OCI-LY7 (cell line): ENCODE measurements at regions not wholly inside any gene's neighbourhood (a gene's known extent, or its start where the extent isn't known, plus 50 kb on each side); places are given as distances from the start of the nearest gene placed in this dataset.

Source experiments
- BruUV-seq: library from RNA; stranded (reverse); fragments of 400-500 nt; replicated peaks from 2 replicates; lab custom pipeline; 2021; lab: Mats Ljungman, UMichigan
- CTCF ChIA-PET: fragments of 300-600 bp; sonication (Branson Sonifier 250); formaldehyde crosslinking; loops from one replicate; lab custom pipeline; 2022; ENCODE audit warnings: antibody characterized with exemption; ENCODE audit not compliant: unreplicated experiment; lab: Charles Lee
- POLR2A ChIA-PET: fragments of 300-600 bp; sonication (Branson Sonifier 250); formaldehyde crosslinking; loops from one replicate; lab custom pipeline; 2022; ENCODE audit warnings: antibody characterized with exemption; lab: Charles Lee
- DNase-seq: peaks from one replicate; pipeline ENCODE4 v3.0.0-alpha.2; 2015; ENCODE audit warnings: low spot score
- H2AFZ ChIP-seq: fragments of 200-600 bp; sonication (generic), shearing (Covaris generic); 2 replicates; pipeline ENCODE4 v1.6.1; 2014; ENCODE audit warnings: mild to moderate bottlenecking, antibody characterized with exemption, low read length, moderate library complexity
- H3K27ac ChIP-seq: fragments of 200-600 bp; sonication (generic); 2 replicates; pipeline ENCODE4 v1.5.1; 2014; ENCODE audit warnings: mixed run types, low read depth, mild to moderate bottlenecking, moderate library complexity, low read length, inconsistent platforms; ENCODE audit not compliant: poor library complexity, severe bottlenecking
- H3K36me3 ChIP-seq: fragments of 200-600 bp; sonication (generic); 2 replicates; pipeline ENCODE4 v1.6.1; 2014; ENCODE audit warnings: mild to moderate bottlenecking, antibody characterized with exemption, low read length, moderate library complexity, mixed read lengths; ENCODE audit not compliant: insufficient read depth
- H3K4me1 ChIP-seq: fragments of 200-600 bp; sonication (generic); 2 replicates; pipeline ENCODE4 v1.5.1; 2014; ENCODE audit warnings: mild to moderate bottlenecking, low read length; ENCODE audit not compliant: insufficient read depth, poor library complexity, severe bottlenecking
- H3K4me2 ChIP-seq: fragments of 200-600 bp; sonication (generic); 2 replicates; pipeline ENCODE4 v1.6.1; 2014; ENCODE audit warnings: mild to moderate bottlenecking, low read length
- H3K4me3 ChIP-seq: fragments of 200-600 bp; sonication (generic); 2 replicates; pipeline ENCODE4 v1.5.1; 2014; ENCODE audit warnings: mild to moderate bottlenecking, low read depth, low read length; ENCODE audit not compliant: poor library complexity, severe bottlenecking
- H3K79me2 ChIP-seq: fragments of 200-600 bp; sonication (generic); 2 replicates; pipeline ENCODE4 v1.6.1; 2016; ENCODE audit warnings: low read depth, mild to moderate bottlenecking, low read length, moderate library complexity, mixed read lengths; ENCODE audit not compliant: insufficient read depth
- H3K9me2 ChIP-seq: fragments of 200-600 bp; sonication (generic); 2 replicates; pipeline ENCODE4 v1.6.1; 2016; ENCODE audit warnings: mild to moderate bottlenecking, low read length, mixed read lengths; ENCODE audit not compliant: insufficient read depth
- H3K9me3 ChIP-seq: fragments of 200-600 bp; sonication (generic); 2 replicates; pipeline ENCODE4 v1.6.1; 2014; ENCODE audit warnings: mild to moderate bottlenecking, mixed run types, low read length, mixed read lengths
- H4K20me1 ChIP-seq: fragments of 200-600 bp; sonication (generic); 2 replicates; pipeline ENCODE4 v1.6.1; 2014; ENCODE audit warnings: mild to moderate bottlenecking, antibody characterized with exemption, low read length, moderate library complexity, mixed read lengths; ENCODE audit not compliant: insufficient read depth
- CTCF ChIP-seq: fragments of 200-600 bp; sonication (generic); conservative IDR thresholded peaks from 2 replicates; pipeline ENCODE4 v1.5.1; 2014; ENCODE audit warnings: mild to moderate bottlenecking, antibody characterized with exemption, low read length, moderate library complexity, mixed read lengths
- EZH2phosphoT487 ChIP-seq: fragments of 200-600 bp; sonication (generic); IDR thresholded peaks from 2 replicates; pipeline ENCODE4 v1.6.1; 2018; ENCODE audit warnings: low read depth, borderline replicate concordance, mild to moderate bottlenecking, mixed run types, antibody characterized with exemption, low read length, moderate library complexity, mixed read lengths
- intact Hi-C: fragments of 100-400 bp; cut with micrococcal nuclease; formaldehyde crosslinking; loops from one replicate; pipeline ENCODE4 v1.10.0; 2022; ENCODE audit not compliant: unreplicated experiment

GRCh38 chr16:54808890-54809289, 121.8 kb upstream of the IRX5 start:
- BruUV-seq, result no TSS peak
- POLR2A ChIA-PET, result interaction anchor here (0.7 kb wide), 1 partner anchor 122 kb away, joined by 3 read pairs; the partner anchor contains the start of gene IRX5

GRCh38 chr16:54806881-54807360, 123.7 kb upstream of the IRX5 start:
- no TSS peak for BruUV-seq
- ChIA-PET CTCF (interaction anchor here (0.5 kb wide), 1 partner anchor 641 kb away, joined by 3 read pairs; no protein-coding TSS in a partner anchor), POLR2A (interaction anchor here (0.6 to 1.2 kb wide), 2 partner anchors 25 to 149 kb away, joined by 3 to 4 read pairs; no protein-coding TSS in a partner anchor)
- no peaks in the 10 kb centered on the region for H3K79me2 ChIP-seq
- H3K4me1 ChIP-seq, result no peaks in the 10 kb centered on the region
- intact Hi-C loops, result no loop called here
- H3K36me3 ChIP-seq, result no peaks in the 10 kb centered on the region
- no peak for DNase-seq
- no peak for TF ChIP-seq EZH2phosphoT487
- TF ChIP-seq CTCF, result no peak
- H4K20me1 ChIP-seq, result no peaks in the 10 kb centered on the region
- H2AFZ ChIP-seq, result no peak overlapping the region
- no peaks in the 10 kb centered on the region for H3K9me2 ChIP-seq
- H3K27ac ChIP-seq, result no peak overlapping the region
- no peaks in the 10 kb centered on the region for H3K9me3 ChIP-seq
- no peak overlapping the region for H3K4me3 ChIP-seq
- no peak overlapping the region for H3K4me2 ChIP-seq

More at GRCh38 chr16:54808890-54809289, 121.8 kb upstream of the IRX5 start:
- Histone ChIP-seq H3K4me1 (no peaks in the 10 kb centered on the region), H3K36me3 (no peaks in the 10 kb centered on the region), H3K4me3 (no peak overlapping the region), H4K20me1 (no peaks in the 10 kb centered on the region), H2AFZ (no peak overlapping the region), H3K9me3 (no peaks in the 10 kb centered on the region), H3K4me2 (no peak overlapping the region), H3K79me2 (no peaks in the 10 kb centered on the region), H3K27ac (no peak overlapping the region), H3K9me2 (no peaks in the 10 kb centered on the region)
- DNase-seq, result no peak
- CTCF ChIA-PET, result no interaction called here
- intact Hi-C loops, result no loop called here
- TF ChIP-seq EZH2phosphoT487, result no peak
- TF ChIP-seq CTCF, result no peak

- intact Hi-C loops, result no loop called here
- no peak for DNase-seq
- no TSS peak for BruUV-seq
- Histone ChIP-seq H3K36me3 (no peaks in the 10 kb centered on the region), H3K9me3 (no peaks in the 10 kb centered on the region), H3K4me3 (no peak overlapping the region), H3K9me2 (no peaks in the 10 kb centered on the region), H3K4me2 (no peak overlapping the region), H3K4me1 (no peaks in the 10 kb centered on the region), H3K79me2 (no peaks in the 10 kb centered on the region), H4K20me1 (no peaks in the 10 kb centered on the region), H2AFZ (no peak overlapping the region), H3K27ac (no peak overlapping the region)
- TF ChIP-seq EZH2phosphoT487 (no peak), CTCF (no peak)
- ChIA-PET POLR2A (interaction anchor here (0.6 to 1.2 kb wide), 2 partner anchors 26 to 150 kb away, joined by 3 to 4 read pairs; no protein-coding TSS in a partner anchor), CTCF (no interaction called here)
Measured at GRCh38 chr16:54806378-54806777, 124.3 kb upstream of the IRX5 start.
